H1 (cell line): ENCODE measurements at regions not wholly inside any gene's neighbourhood (a gene's known extent, or its start where the extent isn't known, plus 50 kb on each side); places are given as distances from the start of the nearest gene placed in this dataset.

Source experiments
- GABPA ChIP-seq: IDR thresholded peaks from 2 replicates; pipeline ENCODE4 v1.6.1; 2011; ENCODE audit warnings: mild to moderate bottlenecking, low read length, moderate library complexity, borderline replicate concordance; ENCODE audit not compliant: insufficient read depth
- KDM1A ChIP-seq: fragments of 200-600, 300-600 bp; sonication (generic); IDR thresholded peaks from 2 replicates; pipeline ENCODE4 v1.7.1; 2016; ENCODE audit warnings: mild to moderate bottlenecking, low read length, borderline replicate concordance
- RBBP5 ChIP-seq: IDR thresholded peaks from 2 replicates; pipeline ENCODE4 v1.7.1; 2012; ENCODE audit warnings: low read depth, mild to moderate bottlenecking, inconsistent platforms, low read length, moderate library complexity, borderline replicate concordance
- SIX5 ChIP-seq: IDR thresholded peaks from 2 replicates; pipeline ENCODE4 v1.6.1; 2011; ENCODE audit warnings: mild to moderate bottlenecking, low read depth, low read length
- TCF12 ChIP-seq: IDR thresholded peaks from 2 replicates; pipeline ENCODE4 v1.6.1; 2011; ENCODE audit warnings: low read depth, mild to moderate bottlenecking, low read length
- USF2 ChIP-seq: IDR thresholded peaks from 2 replicates; pipeline ENCODE4 v1.6.1; 2011; ENCODE audit warnings: low read length, improper control_type of control experiment
- TF ChIP-seq, protein P1 (sequence below): fragments of 300-600 bp; sonication (generic); IDR thresholded peaks from 2 replicates; pipeline ENCODE4 v1.7.1; 2012; ENCODE audit warnings: low read length, moderate library complexity, mild to moderate bottlenecking, inconsistent platforms; ENCODE audit not compliant: insufficient replicate concordance
- TF ChIP-seq, protein P2 (sequence below): IDR thresholded peaks from 2 replicates; pipeline ENCODE4 v1.6.1; 2012; ENCODE audit warnings: inconsistent platforms

DNA sequence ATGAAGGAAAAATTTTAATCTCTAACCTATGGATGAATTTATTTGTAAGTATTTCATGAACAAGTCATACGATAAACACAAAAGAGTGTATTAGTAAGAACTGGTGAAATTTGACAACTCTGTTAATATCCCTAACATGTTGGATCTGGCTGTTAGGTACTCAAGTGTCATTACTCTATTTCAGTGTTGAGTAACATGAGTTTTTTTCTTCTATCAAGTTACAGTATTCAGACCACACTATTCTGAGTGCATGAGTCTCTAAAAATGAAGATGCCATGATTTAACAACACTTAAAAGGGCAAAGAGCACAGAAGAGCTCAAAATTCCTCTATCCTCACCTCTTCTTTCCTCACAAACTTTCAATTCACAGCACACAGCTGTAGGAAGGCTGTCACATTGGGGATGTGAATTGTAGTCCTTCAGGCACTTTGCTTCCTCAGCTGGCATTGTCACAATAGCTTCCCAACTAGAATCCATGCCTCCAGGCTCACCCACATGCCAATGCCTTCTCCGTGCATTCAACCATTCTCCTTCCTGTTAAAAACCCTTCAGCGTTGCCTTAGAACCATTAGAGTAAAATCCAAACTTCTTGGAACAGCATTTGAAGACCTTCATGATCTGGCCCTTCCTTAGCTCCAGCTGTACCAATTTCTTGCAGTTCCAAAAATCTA, 73.7 kb upstream of the DBX2 start (continued):
- TF ChIP-seq, protein P1, sequence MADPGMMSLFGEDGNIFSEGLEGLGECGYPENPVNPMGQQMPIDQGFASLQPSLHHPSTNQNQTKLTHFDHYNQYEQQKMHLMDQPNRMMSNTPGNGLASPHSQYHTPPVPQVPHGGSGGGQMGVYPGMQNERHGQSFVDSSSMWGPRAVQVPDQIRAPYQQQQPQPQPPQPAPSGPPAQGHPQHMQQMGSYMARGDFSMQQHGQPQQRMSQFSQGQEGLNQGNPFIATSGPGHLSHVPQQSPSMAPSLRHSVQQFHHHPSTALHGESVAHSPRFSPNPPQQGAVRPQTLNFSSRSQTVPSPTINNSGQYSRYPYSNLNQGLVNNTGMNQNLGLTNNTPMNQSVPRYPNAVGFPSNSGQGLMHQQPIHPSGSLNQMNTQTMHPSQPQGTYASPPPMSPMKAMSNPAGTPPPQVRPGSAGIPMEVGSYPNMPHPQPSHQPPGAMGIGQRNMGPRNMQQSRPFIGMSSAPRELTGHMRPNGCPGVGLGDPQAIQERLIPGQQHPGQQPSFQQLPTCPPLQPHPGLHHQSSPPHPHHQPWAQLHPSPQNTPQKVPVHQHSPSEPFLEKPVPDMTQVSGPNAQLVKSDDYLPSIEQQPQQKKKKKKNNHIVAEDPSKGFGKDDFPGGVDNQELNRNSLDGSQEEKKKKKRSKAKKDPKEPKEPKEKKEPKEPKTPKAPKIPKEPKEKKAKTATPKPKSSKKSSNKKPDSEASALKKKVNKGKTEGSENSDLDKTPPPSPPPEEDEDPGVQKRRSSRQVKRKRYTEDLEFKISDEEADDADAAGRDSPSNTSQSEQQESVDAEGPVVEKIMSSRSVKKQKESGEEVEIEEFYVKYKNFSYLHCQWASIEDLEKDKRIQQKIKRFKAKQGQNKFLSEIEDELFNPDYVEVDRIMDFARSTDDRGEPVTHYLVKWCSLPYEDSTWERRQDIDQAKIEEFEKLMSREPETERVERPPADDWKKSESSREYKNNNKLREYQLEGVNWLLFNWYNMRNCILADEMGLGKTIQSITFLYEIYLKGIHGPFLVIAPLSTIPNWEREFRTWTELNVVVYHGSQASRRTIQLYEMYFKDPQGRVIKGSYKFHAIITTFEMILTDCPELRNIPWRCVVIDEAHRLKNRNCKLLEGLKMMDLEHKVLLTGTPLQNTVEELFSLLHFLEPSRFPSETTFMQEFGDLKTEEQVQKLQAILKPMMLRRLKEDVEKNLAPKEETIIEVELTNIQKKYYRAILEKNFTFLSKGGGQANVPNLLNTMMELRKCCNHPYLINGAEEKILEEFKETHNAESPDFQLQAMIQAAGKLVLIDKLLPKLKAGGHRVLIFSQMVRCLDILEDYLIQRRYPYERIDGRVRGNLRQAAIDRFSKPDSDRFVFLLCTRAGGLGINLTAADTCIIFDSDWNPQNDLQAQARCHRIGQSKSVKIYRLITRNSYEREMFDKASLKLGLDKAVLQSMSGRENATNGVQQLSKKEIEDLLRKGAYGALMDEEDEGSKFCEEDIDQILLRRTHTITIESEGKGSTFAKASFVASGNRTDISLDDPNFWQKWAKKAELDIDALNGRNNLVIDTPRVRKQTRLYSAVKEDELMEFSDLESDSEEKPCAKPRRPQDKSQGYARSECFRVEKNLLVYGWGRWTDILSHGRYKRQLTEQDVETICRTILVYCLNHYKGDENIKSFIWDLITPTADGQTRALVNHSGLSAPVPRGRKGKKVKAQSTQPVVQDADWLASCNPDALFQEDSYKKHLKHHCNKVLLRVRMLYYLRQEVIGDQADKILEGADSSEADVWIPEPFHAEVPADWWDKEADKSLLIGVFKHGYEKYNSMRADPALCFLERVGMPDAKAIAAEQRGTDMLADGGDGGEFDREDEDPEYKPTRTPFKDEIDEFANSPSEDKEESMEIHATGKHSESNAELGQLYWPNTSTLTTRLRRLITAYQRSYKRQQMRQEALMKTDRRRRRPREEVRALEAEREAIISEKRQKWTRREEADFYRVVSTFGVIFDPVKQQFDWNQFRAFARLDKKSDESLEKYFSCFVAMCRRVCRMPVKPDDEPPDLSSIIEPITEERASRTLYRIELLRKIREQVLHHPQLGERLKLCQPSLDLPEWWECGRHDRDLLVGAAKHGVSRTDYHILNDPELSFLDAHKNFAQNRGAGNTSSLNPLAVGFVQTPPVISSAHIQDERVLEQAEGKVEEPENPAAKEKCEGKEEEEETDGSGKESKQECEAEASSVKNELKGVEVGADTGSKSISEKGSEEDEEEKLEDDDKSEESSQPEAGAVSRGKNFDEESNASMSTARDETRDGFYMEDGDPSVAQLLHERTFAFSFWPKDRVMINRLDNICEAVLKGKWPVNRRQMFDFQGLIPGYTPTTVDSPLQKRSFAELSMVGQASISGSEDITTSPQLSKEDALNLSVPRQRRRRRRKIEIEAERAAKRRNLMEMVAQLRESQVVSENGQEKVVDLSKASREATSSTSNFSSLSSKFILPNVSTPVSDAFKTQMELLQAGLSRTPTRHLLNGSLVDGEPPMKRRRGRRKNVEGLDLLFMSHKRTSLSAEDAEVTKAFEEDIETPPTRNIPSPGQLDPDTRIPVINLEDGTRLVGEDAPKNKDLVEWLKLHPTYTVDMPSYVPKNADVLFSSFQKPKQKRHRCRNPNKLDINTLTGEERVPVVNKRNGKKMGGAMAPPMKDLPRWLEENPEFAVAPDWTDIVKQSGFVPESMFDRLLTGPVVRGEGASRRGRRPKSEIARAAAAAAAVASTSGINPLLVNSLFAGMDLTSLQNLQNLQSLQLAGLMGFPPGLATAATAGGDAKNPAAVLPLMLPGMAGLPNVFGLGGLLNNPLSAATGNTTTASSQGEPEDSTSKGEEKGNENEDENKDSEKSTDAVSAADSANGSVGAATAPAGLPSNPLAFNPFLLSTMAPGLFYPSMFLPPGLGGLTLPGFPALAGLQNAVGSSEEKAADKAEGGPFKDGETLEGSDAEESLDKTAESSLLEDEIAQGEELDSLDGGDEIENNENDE = no peak
- TF ChIP-seq RBBP5 (no peak), USF2 (no peak), SIX5 (no peak), GABPA (no peak), TCF12 (no peak), KDM1A (no peak)
- TF ChIP-seq, protein P2, sequence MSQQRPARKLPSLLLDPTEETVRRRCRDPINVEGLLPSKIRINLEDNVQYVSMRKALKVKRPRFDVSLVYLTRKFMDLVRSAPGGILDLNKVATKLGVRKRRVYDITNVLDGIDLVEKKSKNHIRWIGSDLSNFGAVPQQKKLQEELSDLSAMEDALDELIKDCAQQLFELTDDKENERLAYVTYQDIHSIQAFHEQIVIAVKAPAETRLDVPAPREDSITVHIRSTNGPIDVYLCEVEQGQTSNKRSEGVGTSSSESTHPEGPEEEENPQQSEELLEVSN = no peak
